ENCODE measurements at regions not wholly inside any gene's neighbourhood (a gene's known extent, or its start where the extent isn't known, plus 50 kb on each side); places are given as distances from the start of the nearest gene placed in this dataset.

GRCh38 chr6:14361956-14362587 lies 244.5 kb downstream of the CD83 start (continued):
- TF ChIP-seq ZNF532 (CRISPR knock-in tag; IDR thresholded peaks at IDR 0.05; ENCODE audit: borderline replicate concordance) (no peak), NFE2L1 (CRISPR knock-in tag; IDR thresholded peaks at IDR 0.05) (no peak), RORB (CRISPR knock-in tag; IDR thresholded peaks at IDR 0.05) (no peak), ZNF281 (CRISPR knock-in tag; IDR thresholded peaks at IDR 0.05) (no peak)

- Mint-ChIP-seq H3K4me3 (no peak overlapping the region), H3K9me3 (peaks cover 8% of the 10 kb centered on the region), H3K36me3 (peaks cover 5% of the 10 kb centered on the region; the same call in 1 of the 2 replicates), H3K27ac (no peak overlapping the region), H3K4me1 (peaks cover 81% of the 10 kb centered on the region), H3K27me3 (ENCODE audit: low read depth) (no peaks in the 10 kb centered on the region)
- ChIA-PET CTCF (no interaction called here), POLR2A (no interaction called here)
- ATAC-seq = no peak
- DNase-seq (ENCODE audit: low spot score) = no peak
- TF ChIP-seq CBFB (CRISPR knock-in tag; IDR thresholded peaks at IDR 0.05; ENCODE audit: low read depth) = no peak
- TF ChIP-seq ZNF121 (CRISPR knock-in tag; IDR thresholded peaks at IDR 0.05) = no peak
- no peak for TF ChIP-seq MYBL2 (CRISPR knock-in tag; IDR thresholded peaks at IDR 0.05)
- TF ChIP-seq ARID4B (CRISPR knock-in tag; IDR thresholded peaks at IDR 0.05; ENCODE audit: borderline replicate concordance) = no peak
- no peak for TF ChIP-seq ELF4 (CRISPR knock-in tag; IDR thresholded peaks at IDR 0.05; ENCODE audit: low read depth)
- TF ChIP-seq USF2 (CRISPR knock-in tag; IDR thresholded peaks at IDR 0.05) = no peak
- TF ChIP-seq E2F5 (CRISPR knock-in tag; IDR thresholded peaks at IDR 0.05) = no peak
- TF ChIP-seq NFATC4 (CRISPR knock-in tag; IDR thresholded peaks at IDR 0.05) = no peak
- no peak for TF ChIP-seq ZNF281 (CRISPR knock-in tag; IDR thresholded peaks at IDR 0.05)
- no peak for TF ChIP-seq TP53 (CRISPR knock-in tag; IDR thresholded peaks at IDR 0.05)
- no peak for TF ChIP-seq OVOL2 (CRISPR knock-in tag; IDR thresholded peaks at IDR 0.05; ENCODE audit: borderline replicate concordance)
- TF ChIP-seq HMGXB4 (CRISPR knock-in tag; IDR thresholded peaks at IDR 0.05) = no peak
- no peak for TF ChIP-seq PREB (CRISPR knock-in tag; IDR thresholded peaks at IDR 0.05; ENCODE audit: borderline replicate concordance)
These were observed 246.8 kb downstream of the CD83 start for GRCh38 chr6:14364370-14364769.
